GM21515 (cell line): ENCODE measurements at regions not wholly inside any gene's neighbourhood (a gene's known extent, or its start where the extent isn't known, plus 50 kb on each side); places are given as distances from the start of the nearest gene placed in this dataset.
"Not testable (repeated sequence)": the region's sequence is repeated elsewhere in the genome, so short reads cannot be mapped to it uniquely, and the experiment has no call there.

Experiments used
- ATAC-seq: cut with Tn5 transposase; IDR thresholded peaks from one replicate; pipeline ENCODE4 v1.9.1; 2021; ENCODE audit not compliant: unreplicated experiment

DNA sequence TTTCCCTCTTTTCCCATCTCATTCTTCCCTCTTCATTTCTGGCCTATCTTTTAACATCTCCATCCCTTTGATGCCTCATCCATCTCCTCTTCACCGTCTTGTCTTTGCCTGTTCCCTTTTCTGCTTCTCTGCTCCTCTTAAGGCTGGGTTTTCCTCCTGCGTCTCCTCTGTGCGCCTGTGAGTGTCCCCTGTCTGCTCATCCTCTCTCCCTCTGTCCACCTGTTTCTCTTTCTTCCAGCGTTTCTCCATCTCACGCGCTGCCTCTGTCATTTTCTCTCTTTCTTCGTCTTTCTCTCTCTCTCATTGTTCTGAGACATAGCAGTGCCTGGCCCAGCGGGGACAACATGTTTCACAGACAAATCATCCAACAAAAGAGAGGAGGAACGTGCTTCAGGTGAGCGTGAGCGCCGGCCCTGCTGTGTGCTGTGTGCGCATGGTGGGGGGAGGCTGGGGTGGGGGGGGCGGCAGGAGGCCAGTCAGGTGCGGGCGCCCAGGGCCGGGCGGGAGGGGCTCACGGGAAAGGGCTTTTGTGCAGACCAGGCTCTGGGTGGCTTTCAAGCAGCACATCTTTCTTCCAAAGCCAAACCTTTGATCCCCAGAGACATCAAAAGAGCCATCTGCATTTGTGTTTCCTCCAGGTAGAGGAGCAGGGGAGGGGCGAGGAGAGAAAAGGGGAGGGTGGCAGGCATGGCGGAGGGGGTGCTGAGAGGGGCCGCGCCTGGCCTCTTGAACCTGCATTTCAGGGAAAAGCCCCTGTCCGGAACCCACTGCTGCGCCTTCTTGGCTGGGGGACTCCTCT, 121.3 kb downstream of the VEGFA start:
- ATAC-seq: no peak

GRCh38 chr6:43890197-43891062, 120.4 kb downstream of the VEGFA start:
- ATAC-seq: no peak

GRCh38 chr6:43887906-43888683, 118.1 kb downstream of the VEGFA start:
- ATAC-seq: no peak

- no peak for ATAC-seq
Measured at GRCh38 chr6:43887340-43887858, 117.4 kb downstream of the VEGFA start.

DNA sequence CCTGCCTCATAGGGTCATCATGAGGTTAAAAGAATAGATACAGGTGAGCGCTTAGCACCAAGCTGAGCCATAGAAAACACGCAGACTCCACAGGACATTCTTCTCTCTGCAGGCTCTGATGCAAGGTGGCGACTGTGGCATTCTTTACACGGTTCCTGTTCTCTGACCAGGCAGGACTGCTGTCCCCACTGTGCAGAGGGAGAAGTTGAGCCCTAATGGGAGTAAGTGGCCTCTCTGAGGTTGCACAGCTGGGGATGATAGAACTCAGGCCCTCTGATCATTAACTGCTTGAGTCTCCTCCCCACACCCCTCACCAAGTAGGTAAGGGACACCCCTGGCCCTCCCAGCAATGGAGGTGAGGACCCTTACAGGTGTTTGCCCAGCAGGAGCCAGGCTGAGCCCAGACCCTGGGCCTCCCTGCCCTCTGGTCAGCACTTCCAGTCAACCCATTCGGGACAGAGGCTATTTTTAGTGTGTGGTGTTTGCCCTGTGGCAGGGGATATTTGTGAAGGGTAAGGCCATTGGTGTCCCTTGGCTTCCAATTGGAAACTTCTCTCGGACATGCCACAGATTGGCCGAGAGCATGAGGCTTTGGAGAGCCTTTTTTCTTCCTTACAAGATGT, 116.8 kb downstream of the VEGFA start:
- ATAC-seq: no peak

- no peak for ATAC-seq
Measured at GRCh38 chr6:43886067-43886461, 116.1 kb downstream of the VEGFA start.

DNA sequence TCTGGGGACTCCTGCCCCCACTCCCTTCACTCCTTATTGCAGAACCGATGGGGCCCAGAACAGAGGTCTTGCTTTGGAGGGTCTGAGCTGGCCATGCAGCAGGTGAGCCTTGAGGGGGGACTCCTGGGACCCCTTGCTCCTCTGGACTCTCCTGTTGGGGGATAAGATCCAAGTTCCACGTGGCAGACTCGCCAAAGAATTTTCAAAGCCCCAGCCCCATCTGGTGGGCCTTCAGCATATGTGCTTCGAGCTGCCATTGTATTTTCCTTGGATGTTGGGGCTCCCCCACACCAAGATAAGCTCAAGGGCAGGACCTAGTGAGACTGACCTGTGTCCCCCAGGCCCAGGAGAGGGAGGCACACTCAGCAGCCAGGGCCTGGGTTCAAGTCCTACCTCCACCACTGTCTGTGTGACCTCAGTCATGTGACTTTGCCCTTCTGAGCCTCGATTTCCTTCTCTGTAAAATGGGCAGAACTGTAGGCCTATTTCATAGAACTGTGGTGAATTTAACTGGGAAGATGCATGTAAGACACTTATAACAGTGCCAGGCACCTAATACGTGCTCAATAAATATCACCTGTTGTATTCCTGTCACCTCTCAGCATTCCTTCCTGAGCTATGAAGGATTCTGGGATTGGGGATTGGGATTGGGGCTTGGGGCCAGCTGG, 115.5 kb downstream of the VEGFA start:
- no peak for ATAC-seq

DNA sequence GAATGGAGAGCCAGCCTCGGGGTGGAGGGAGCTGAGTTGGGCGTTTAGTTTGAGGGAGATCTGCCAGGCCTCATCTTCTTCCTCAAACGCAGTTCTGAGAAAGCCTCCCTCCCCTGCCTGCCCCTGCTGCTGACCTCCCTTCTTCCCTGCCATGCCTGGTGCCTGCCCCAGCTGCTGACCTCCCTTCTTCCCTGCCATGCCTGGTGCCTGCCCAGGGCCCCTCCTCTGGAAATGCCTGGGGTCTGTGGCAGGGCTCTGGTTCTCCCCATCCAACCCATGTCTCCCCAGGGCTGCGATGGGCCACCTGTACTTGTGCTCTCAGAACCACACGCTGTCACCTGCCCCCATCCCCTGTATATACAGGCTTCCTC, 114.6 kb downstream of the VEGFA start:
- no peak for ATAC-seq

DNA sequence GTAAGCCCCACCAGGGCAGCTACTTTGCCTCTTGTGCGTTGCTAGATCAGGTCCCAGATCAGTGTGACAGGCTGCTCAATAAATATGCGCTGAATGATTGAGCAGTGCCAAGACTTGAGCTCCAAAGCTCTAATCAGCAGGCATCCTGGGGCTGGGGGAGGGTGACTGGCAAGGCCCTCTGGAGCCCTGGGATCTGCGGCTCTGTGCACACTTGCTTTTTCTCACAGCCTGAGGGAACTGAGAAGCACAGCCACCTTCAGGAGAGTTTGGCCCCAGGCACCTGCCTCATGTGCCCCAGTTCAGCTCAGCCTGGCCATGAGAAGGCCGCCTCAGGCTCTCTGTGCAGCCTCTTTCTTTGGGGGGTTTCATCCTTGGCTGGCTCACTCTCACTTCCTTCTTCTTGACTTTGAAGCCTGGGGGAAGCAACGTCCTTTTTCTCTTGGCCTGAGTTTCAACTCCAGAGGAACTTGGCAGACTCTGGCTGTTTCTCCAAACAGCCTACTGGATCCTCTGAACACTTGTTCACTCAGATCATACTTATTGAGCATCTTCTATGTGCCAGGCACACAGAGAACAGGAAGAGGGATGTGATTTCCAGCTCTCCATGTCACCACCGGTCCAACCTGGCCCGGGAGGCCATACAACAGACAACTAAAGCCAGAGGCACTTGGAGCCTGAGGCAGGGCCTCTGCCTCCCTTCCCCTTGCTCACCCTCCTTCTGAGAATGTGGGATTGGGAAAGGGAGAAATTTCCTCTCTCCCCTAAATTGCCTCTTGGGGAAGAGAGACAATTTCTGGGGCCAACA, 114.0 kb downstream of the VEGFA start:
- ATAC-seq: no peak

DNA sequence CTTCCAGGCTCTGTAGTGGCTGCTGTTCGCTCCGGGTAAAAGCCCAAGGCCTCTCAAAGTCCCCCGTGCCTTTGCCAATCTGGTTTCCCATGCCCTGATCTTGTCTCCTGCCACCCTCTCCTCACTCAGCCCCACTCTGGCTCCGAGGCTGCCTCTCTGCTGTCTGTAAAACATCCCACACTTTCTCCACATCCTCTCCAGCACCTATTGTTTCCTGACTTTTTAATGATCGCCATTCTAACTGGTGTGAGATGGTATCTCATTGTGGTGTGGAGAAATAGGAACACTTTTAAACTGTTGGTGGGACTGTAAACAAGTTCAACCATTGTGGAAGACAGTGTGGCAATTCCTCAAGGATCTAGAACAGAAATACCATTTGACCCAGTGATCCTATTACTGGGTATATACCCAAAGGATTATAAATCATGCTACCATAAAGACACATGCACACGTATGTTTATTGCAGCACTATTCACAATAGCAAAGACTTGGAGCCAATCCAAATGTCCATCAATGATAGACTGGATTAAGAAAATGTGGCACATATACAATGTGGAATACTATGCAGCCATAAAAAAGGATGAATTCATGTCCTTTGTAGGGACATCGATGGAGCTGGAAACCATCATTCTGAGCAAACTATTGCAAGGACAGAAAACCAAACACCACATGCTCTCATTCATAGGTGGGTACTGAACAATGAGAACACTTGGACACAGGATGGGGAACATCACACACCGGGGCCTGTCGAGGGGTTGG, 112.9 kb downstream of the VEGFA start:
- not testable (repeated sequence) for ATAC-seq

GRCh38 chr6:43880236-43881137, 110.5 kb downstream of the VEGFA start:
- no peak for ATAC-seq

- ATAC-seq: no peak
Measured at GRCh38 chr6:43879722-43880121, 109.7 kb downstream of the VEGFA start.

GRCh38 chr6:43878823-43879495, 108.9 kb downstream of the VEGFA start:
- no peak for ATAC-seq

- no peak for ATAC-seq
Measured at GRCh38 chr6:43878127-43878634, 108.2 kb downstream of the VEGFA start.

DNA sequence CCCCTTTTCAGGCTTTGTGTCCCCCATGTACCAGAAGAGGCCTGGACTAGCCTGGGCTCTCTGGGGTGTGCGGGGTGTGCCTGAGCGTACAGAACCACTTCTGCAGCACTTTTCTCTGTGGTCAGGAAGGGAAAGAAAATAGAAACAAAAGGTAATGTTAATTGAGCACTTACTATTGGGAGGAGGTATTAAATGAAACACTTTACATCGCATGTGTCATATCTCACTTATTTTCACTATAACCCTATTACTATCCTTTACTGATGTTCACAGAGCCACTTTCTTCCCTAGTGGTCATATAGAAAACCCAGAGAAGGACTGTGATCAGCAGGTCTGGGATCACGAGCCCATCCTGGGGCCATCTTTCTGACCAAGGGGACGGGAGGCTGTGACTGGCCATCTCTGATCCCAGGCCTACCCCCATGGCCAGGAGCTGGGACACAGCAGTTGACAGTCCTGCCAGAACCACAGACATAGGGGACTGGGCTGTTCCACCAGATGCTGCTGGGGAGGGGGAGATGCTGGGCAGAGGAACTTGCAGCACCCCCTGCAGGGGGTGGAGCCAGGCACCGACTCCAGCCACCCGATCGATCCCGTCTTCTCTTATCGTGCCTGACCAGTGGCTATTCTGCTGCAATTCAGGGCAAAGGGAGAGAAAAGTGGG, 107.6 kb downstream of the VEGFA start:
- no peak for ATAC-seq

- no peak for ATAC-seq
Measured at GRCh38 chr6:43877036-43877435, 107.0 kb downstream of the VEGFA start.
